GM20000 (cell line): ENCODE measurements at regions not wholly inside any gene's neighbourhood (a gene's known extent, or its start where the extent isn't known, plus 50 kb on each side); places are given as distances from the start of the nearest gene placed in this dataset.
"Not testable (repeated sequence)": the region's sequence is repeated elsewhere in the genome, so short reads cannot be mapped to it uniquely, and the experiment has no call there.

Experiments
- DNase-seq: peaks from one replicate; pipeline ENCODE4 v3.0.0; 2012; ENCODE audit warnings: low spot score
- TF ChIP-seq, protein P1 (sequence below): IDR thresholded peaks from 2 replicates; pipeline ENCODE4 v1.5.1; 2012; ENCODE audit warnings: mild to moderate bottlenecking, control low read depth; ENCODE audit errors: extremely low read depth, missing control alignments

DNA sequence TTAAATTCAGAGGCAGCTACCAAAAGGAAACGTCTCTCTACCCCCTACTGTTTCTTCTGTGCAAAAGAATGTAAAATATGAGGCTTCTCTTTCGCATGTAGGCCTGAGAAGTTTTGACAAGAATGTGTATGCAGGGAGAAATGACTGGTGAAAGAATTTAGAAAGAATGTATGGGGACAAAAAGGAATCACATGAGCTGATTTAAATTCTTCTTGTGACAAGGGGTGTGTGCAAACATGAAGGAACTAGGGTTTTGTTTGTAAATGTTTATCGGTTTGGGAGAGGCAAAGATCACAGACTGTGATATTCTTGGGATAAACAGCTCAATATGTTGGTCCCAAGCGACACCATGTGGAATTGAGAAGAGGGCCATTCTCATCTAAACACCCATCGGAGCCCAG is 345.2 kb upstream of the VRK2 start:
- TF ChIP-seq, protein P1, sequence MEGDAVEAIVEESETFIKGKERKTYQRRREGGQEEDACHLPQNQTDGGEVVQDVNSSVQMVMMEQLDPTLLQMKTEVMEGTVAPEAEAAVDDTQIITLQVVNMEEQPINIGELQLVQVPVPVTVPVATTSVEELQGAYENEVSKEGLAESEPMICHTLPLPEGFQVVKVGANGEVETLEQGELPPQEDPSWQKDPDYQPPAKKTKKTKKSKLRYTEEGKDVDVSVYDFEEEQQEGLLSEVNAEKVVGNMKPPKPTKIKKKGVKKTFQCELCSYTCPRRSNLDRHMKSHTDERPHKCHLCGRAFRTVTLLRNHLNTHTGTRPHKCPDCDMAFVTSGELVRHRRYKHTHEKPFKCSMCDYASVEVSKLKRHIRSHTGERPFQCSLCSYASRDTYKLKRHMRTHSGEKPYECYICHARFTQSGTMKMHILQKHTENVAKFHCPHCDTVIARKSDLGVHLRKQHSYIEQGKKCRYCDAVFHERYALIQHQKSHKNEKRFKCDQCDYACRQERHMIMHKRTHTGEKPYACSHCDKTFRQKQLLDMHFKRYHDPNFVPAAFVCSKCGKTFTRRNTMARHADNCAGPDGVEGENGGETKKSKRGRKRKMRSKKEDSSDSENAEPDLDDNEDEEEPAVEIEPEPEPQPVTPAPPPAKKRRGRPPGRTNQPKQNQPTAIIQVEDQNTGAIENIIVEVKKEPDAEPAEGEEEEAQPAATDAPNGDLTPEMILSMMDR, result no peak
- DNase-seq, result no peak

DNA sequence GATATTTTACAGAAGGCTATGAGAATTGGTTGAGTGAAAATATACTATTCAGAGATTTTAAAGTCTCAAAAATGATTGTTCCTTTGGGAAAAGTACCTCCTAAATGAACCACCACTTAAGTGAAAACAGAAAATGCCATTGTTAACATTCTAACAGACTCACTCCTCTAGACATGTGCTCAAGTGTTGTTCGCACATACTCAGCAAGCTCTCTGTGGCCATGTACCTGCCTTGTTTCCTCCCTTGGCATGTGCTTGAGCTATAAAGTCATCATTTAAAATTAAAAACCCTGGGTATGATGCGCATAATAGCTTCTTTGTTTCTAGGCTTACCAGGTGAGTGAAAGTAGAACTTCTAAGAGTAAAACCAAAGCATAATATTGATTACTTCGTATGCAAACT is 343.2 kb upstream of the VRK2 start:
- DNase-seq, result no peak
- TF ChIP-seq, protein P1, result no peak

DNA sequence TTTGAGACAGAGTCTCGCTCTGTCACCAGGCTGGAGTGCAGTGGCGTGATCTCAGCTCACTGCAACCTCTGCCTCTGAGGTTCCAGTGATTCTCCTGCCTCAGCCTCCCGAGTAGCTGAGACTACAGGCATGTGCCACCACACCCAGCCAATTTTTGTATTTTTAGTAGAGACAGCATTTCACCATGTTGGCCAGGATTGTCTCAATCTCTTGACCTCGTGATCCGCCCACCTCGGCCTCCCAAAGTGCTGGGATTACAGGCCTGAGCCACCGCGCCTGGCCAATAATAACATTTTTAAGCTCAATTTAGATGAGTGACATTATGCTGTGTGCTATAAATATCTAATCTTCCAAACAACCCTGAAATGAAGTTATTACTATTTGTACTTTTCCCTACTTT is 338.8 kb upstream of the VRK2 start:
- not testable (repeated sequence) for DNase-seq

DNA sequence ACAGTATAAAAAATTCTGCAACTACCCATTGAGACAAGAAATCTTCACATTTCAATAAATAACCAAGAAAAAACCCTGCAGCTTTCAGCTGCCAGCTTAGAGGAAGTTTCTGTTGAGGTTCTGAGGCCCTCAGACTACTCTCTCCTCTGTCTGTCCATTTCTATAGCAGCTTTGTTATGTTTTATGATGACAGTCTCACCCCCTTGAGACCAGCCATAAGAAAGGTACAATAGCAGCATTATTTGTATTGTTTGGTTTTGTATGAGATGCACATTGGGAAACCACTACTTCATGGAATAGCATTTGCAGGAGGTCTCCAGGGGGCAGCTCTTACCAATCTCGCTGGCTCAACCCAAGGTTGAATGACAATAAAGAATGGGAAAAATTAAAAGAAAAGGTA is 334.6 kb upstream of the VRK2 start:
- TF ChIP-seq, protein P1, result no peak
- DNase-seq, result no peak

DNA sequence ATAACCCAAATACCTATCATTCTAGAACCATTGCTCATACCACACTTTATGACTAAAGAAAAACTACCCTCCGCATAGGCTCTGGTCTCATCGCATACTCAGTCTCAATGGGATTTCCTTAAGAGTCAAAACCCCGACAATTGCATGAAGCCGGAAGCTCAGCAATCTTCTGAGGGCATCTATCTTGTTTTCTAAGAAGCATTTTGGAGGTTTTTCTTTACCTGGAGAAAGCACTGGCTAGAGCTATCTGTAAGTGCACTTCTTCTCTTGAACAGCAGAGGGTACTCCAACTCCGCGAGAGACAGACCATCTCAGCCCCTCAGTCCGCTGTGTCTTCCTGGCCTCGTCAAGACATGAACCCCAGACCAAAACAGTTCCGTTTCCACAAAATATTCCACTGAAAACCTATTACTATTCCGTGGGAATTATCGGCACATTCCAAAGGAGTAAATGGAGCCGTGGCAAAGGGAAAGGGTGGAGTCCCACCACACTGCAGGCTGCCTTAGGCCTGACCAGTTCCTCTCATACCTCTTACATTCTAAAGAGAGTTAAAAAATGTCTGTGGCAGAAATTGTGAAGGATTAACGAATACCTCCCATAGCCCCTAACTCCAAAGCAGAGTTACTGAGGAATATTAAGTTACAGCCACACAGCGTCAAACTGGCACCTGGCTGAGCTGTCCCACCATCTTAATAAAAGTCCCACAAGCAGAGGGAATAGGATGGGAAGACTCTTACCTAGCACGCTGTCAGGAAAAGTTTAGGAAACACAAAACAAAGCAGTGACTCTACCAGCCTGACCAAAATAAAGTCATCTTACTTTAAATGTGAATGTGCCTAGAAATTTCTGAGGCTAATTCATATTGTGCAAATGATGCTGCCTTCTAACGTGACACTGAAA is 325.6 kb upstream of the VRK2 start:
- TF ChIP-seq, protein P1, result peak; percentile 68
- DNase-seq, result peak; percentile 57

DNA sequence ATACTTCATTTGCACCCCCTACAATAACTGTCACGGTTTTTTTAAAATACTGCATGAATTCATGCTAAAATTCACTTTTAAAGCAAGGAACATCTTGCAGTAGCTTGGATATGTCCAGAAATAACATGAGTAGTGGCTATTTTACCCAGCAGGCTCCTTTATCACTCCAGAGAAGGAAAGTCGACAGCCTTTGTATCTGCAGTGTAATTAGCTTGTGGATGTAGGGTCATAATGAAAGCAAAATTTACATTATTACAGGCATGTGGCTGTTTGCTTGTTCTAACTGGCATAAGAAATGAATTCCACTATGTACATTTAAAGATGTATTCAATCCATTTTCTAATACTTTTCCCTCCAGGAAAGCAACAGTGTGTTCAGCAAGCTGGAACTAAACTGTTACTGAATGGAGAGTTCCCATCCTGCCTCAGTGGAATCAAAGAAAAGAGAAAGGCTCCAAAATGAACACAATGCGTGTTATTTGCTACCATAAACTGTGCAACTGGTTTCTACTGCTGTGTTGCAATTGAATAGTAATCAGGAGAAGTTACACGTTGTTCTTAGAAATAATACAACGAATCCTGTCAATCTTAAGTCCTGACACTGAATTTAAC is 321.2 kb upstream of the VRK2 start:
- TF ChIP-seq, protein P1, result no peak
- no peak for DNase-seq

DNA sequence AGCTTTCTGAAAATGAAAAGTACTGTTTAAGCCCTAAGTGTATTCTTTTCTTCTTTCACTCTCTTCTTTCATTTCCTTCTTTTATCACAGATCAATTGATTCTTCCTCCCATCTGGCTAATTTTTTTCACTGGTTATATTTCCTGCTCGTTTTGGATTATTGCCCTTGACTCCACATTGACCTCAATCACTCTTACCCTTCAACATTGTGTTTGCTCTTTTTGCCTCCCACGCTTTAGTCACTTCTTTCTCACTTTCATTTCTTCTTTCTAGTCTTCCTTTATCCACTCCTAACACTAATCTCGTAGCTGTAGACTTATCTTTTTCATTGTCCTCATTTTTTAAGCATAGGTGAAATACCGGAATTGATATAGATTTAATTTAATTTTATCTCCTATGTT is 320.3 kb upstream of the VRK2 start:
- peak; percentile 12 for DNase-seq

More for the DNA sequence above, 320.3 kb upstream of the VRK2 start:
- TF ChIP-seq, protein P1, result no peak
